ENCODE measurements at regions not wholly inside any gene's neighbourhood (a gene's known extent, or its start where the extent isn't known, plus 50 kb on each side); places are given as distances from the start of the nearest gene placed in this dataset.

- Histone ChIP-seq H3K27me3 (replicated peaks in 1 of 2; ENCODE audit: control insufficient read depth in 2 of 2, insufficient read depth in 2 of 2, low read length in 1 of 2) (no peaks in the 10 kb centered on the region), H3K79me2 (ENCODE audit: control insufficient read depth, insufficient read depth, low read length) (no peaks in the 10 kb centered on the region), H2AFZ (ENCODE audit: control insufficient read depth, low read depth, low read length) (no peak overlapping the region), H4K20me1 (ENCODE audit: control insufficient read depth, insufficient read depth) (no peaks in the 10 kb centered on the region), H3K4me3 (no peak overlapping the region), H3K4me1 (ENCODE audit: control insufficient read depth, insufficient read depth, low read length) (peaks cover 4% of the 10 kb centered on the region; the same call in 1 of the 2 replicates), H3K36me3 (ENCODE audit: control insufficient read depth in 2 of 2, insufficient read depth in 2 of 2, low read length in 1 of 2) (no peaks in the 10 kb centered on the region), H3K9me3 (replicated peaks; ENCODE audit: control insufficient read depth, insufficient read depth, low read length) (no peaks in the 10 kb centered on the region), H3K4me2 (ENCODE audit: control insufficient read depth, insufficient read depth) (no peak overlapping the region), H3K27ac (ENCODE audit: control insufficient read depth, insufficient read depth) (no peak overlapping the region), H3K9ac (ENCODE audit: control insufficient read depth, insufficient read depth, low read length) (no peak overlapping the region)
- DNase-seq (ENCODE audit: low read depth, low spot score) (no peak), FAIRE-seq (no peak), ATAC-seq (no peak)
- intact Hi-C loops (cut with micrococcal nuclease; ENCODE audit: unreplicated experiment): loop anchor here (5.0 kb wide), 1 partner anchor 132 kb away; no protein-coding TSS in a partner anchor
- TF ChIP-seq CHD4 (IDR thresholded peaks at IDR 0.05): no peak
- no peak for TF ChIP-seq CUX1 (IDR thresholded peaks at IDR 0.05; ENCODE audit: insufficient replicate concordance, low read depth, low read length)
- no peak for TF ChIP-seq CBX5 (IDR thresholded peaks at IDR 0.05; ENCODE audit: low read depth)
- no peak for TF ChIP-seq ZNF687 (IDR thresholded peaks at IDR 0.05)
- ChIA-PET POLR2A (interaction anchor here (1.1 kb wide), 1 partner anchor 51 kb away, joined by 3 read pairs; no protein-coding TSS in a partner anchor), CTCF (interaction anchor here (0.7 to 2.5 kb wide), 4 partner anchors 34 to 143 kb away, joined by 3 to 5 read pairs (median 3); no protein-coding TSS in a partner anchor), SMC1A (ENCODE audit: uncharacterized antibody, unreplicated experiment) (interaction anchor here (0.9 to 2.8 kb wide), 6 partner anchors 35 to 503 kb away, joined by 4 to 8 read pairs (median 5); no protein-coding TSS in a partner anchor), RAD21 (ENCODE audit: unreplicated experiment) (interaction anchor here (1.1 to 1.4 kb wide), 3 partner anchors 17 to 68 kb away, joined by 3 read pairs; no protein-coding TSS in a partner anchor)
- no TSS peak for BruUV-seq (replicated peaks)
- in situ Hi-C loops (cut with MboI): no loop called here
- WGBS (ENCODE audit: insufficient coverage, insufficient replicate concordance, low lambda C conversion rate, missing lambda C conversion rate): 26% methylated on average over 5 of the region's 5 CpGs
These were observed 107.8 kb upstream of the CD93 start for GRCh38 chr20:23193801-23194384.

Data from GM12878 (cell line).